SK-N-SH (cell line): ENCODE measurements at regions not wholly inside any gene's neighbourhood (a gene's known extent, or its start where the extent isn't known, plus 50 kb on each side); places are given as distances from the start of the nearest gene placed in this dataset.

Experiments
- CTCF ChIP-seq: fragments of 200-600 bp; sonication (generic); IDR thresholded peaks from 2 replicates; pipeline ENCODE4 v1.6.1; 2017; ENCODE audit warnings: antibody characterized with exemption, mild to moderate bottlenecking, moderate library complexity
- ELF1 ChIP-seq: IDR thresholded peaks from 2 replicates; pipeline ENCODE4 v1.4.0; 2012
- FOSL2 ChIP-seq: IDR thresholded peaks from 2 replicates; pipeline ENCODE4 v1.4.0; 2012; ENCODE audit warnings: low read depth, mild to moderate bottlenecking, moderate library complexity, borderline replicate concordance
- FOXM1 ChIP-seq: IDR thresholded peaks from 2 replicates; pipeline ENCODE4 v1.4.0; 2012; ENCODE audit warnings: low read depth, mild to moderate bottlenecking
- MAX ChIP-seq: IDR thresholded peaks from 2 replicates; pipeline ENCODE4 v1.4.0; 2012; ENCODE audit warnings: low read depth
- POLR2AphosphoS5 ChIP-seq: IDR thresholded peaks from 2 replicates; pipeline ENCODE4 v1.6.1; 2012; ENCODE audit warnings: low read depth, low read length
- RAD21 ChIP-seq: IDR thresholded peaks from 2 replicates; pipeline ENCODE4 v1.6.1; 2012; ENCODE audit warnings: mild to moderate bottlenecking, low read length
- REST ChIP-seq: IDR thresholded peaks from 2 replicates; pipeline ENCODE4 v1.6.1; 2012; ENCODE audit warnings: mild to moderate bottlenecking, low read depth, low read length, moderate library complexity
- TAF1 ChIP-seq: IDR thresholded peaks from 2 replicates; pipeline ENCODE4 v1.6.1; 2012; ENCODE audit warnings: low read depth, mild to moderate bottlenecking, low read length, moderate library complexity, borderline replicate concordance
- ZBTB33 ChIP-seq: IDR thresholded peaks from 2 replicates; pipeline ENCODE4 v1.4.0; 2012; ENCODE audit warnings: low read depth, borderline replicate concordance

- TF ChIP-seq CTCF (no peak), ZBTB33 (no peak), RAD21 (no peak), POLR2AphosphoS5 (no peak), MAX (no peak), ELF1 (no peak), REST (no peak), FOXM1 (no peak), TAF1 (no peak), FOSL2 (no peak)
These were observed 642.9 kb downstream of the AJAP1 start for GRCh38 chr1:5297180-5297885.
